ENCODE measurements at regions not wholly inside any gene's neighbourhood (a gene's known extent, or its start where the extent isn't known, plus 50 kb on each side); places are given as distances from the start of the nearest gene placed in this dataset.

DNA sequence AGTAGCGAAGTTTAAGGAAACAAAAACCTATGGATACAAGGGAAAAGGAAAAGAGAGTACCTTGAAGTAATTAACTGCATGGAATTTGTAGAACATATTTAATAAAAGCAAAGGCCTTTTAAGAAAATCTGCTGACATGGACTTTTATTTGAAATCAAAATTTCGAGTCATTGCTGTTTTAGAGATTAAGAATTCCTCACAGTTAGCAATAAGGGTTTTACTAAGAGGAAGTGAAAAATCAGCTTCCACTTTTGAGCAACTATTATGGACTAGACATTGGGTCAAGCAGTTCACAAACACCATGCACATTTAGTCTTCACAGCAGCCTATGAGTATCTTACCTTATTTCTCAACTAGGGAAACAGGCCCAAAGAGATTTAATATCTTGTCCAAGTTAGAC is 876.3 kb downstream of the BCL11A start:
- TF ChIP-seq POLR2AphosphoS5 (IDR thresholded peaks at IDR 0.05; ENCODE audit: low read depth, low read length) (no peak), SIN3A (IDR thresholded peaks at IDR 0.05; ENCODE audit: borderline replicate concordance, insufficient read depth, low read depth, low read length) (no peak), TCF7L2 (IDR thresholded peaks at IDR 0.05; ENCODE audit: low read depth, low read length) (no peak)
- TF ChIP-seq, protein P1, sequence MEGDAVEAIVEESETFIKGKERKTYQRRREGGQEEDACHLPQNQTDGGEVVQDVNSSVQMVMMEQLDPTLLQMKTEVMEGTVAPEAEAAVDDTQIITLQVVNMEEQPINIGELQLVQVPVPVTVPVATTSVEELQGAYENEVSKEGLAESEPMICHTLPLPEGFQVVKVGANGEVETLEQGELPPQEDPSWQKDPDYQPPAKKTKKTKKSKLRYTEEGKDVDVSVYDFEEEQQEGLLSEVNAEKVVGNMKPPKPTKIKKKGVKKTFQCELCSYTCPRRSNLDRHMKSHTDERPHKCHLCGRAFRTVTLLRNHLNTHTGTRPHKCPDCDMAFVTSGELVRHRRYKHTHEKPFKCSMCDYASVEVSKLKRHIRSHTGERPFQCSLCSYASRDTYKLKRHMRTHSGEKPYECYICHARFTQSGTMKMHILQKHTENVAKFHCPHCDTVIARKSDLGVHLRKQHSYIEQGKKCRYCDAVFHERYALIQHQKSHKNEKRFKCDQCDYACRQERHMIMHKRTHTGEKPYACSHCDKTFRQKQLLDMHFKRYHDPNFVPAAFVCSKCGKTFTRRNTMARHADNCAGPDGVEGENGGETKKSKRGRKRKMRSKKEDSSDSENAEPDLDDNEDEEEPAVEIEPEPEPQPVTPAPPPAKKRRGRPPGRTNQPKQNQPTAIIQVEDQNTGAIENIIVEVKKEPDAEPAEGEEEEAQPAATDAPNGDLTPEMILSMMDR (IDR thresholded peaks at IDR 0.05) = no peak
- TF ChIP-seq, protein P2, sequence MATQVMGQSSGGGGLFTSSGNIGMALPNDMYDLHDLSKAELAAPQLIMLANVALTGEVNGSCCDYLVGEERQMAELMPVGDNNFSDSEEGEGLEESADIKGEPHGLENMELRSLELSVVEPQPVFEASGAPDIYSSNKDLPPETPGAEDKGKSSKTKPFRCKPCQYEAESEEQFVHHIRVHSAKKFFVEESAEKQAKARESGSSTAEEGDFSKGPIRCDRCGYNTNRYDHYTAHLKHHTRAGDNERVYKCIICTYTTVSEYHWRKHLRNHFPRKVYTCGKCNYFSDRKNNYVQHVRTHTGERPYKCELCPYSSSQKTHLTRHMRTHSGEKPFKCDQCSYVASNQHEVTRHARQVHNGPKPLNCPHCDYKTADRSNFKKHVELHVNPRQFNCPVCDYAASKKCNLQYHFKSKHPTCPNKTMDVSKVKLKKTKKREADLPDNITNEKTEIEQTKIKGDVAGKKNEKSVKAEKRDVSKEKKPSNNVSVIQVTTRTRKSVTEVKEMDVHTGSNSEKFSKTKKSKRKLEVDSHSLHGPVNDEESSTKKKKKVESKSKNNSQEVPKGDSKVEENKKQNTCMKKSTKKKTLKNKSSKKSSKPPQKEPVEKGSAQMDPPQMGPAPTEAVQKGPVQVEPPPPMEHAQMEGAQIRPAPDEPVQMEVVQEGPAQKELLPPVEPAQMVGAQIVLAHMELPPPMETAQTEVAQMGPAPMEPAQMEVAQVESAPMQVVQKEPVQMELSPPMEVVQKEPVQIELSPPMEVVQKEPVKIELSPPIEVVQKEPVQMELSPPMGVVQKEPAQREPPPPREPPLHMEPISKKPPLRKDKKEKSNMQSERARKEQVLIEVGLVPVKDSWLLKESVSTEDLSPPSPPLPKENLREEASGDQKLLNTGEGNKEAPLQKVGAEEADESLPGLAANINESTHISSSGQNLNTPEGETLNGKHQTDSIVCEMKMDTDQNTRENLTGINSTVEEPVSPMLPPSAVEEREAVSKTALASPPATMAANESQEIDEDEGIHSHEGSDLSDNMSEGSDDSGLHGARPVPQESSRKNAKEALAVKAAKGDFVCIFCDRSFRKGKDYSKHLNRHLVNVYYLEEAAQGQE (IDR thresholded peaks at IDR 0.05; ENCODE audit: insufficient read depth in 1 of 2, low read depth in 2 of 2, low read length in 1 of 2) = no peak
